ENCODE measurements at regions not wholly inside any gene's neighbourhood (a gene's known extent, or its start where the extent isn't known, plus 50 kb on each side); places are given as distances from the start of the nearest gene placed in this dataset.

GRCh38 chr1:218659911-218660677 lies 315.0 kb downstream of the TGFB2 start:
- no peak for DNase-seq (ENCODE audit: low spot score)
- Histone ChIP-seq H3K4me1 (replicated peaks) (no peaks in the 10 kb centered on the region), H3K27me3 (replicated peaks; ENCODE audit: insufficient read depth) (no peaks in the 10 kb centered on the region), H3K4me3 (no peak overlapping the region), H3K36me3 (no peaks in the 10 kb centered on the region), H3K27ac (no peak overlapping the region), H3K9me3 (no peaks in the 10 kb centered on the region)
- WGBS = 65% methylated on average over 2 of the region's 2 CpGs
- TF ChIP-seq POLR2AphosphoS5 (IDR thresholded peaks at IDR 0.05) (no peak), POLR2A (IDR thresholded peaks at IDR 0.05) (no peak)
- TF ChIP-seq, protein P1, sequence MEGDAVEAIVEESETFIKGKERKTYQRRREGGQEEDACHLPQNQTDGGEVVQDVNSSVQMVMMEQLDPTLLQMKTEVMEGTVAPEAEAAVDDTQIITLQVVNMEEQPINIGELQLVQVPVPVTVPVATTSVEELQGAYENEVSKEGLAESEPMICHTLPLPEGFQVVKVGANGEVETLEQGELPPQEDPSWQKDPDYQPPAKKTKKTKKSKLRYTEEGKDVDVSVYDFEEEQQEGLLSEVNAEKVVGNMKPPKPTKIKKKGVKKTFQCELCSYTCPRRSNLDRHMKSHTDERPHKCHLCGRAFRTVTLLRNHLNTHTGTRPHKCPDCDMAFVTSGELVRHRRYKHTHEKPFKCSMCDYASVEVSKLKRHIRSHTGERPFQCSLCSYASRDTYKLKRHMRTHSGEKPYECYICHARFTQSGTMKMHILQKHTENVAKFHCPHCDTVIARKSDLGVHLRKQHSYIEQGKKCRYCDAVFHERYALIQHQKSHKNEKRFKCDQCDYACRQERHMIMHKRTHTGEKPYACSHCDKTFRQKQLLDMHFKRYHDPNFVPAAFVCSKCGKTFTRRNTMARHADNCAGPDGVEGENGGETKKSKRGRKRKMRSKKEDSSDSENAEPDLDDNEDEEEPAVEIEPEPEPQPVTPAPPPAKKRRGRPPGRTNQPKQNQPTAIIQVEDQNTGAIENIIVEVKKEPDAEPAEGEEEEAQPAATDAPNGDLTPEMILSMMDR (IDR thresholded peaks at IDR 0.05) = no peak
- intact Hi-C loops (cut with DNase I) = loop anchor here (10.0 kb wide), 1 partner anchor 745 kb away; no protein-coding TSS in a partner anchor

- WGBS = 74% methylated on average over 1 of the region's 1 CpG
- Histone ChIP-seq H3K9me3 (no peaks in the 10 kb centered on the region), H3K27me3 (replicated peaks; ENCODE audit: insufficient read depth) (no peaks in the 10 kb centered on the region), H3K27ac (no peak overlapping the region), H3K4me3 (no peak overlapping the region), H3K4me1 (replicated peaks) (no peaks in the 10 kb centered on the region), H3K36me3 (no peaks in the 10 kb centered on the region)
- intact Hi-C loops (cut with DNase I) = loop anchor here (10.0 kb wide), 1 partner anchor 744 kb away; no protein-coding TSS in a partner anchor
- DNase-seq (ENCODE audit: low spot score) = no peak
- TF ChIP-seq POLR2A (IDR thresholded peaks at IDR 0.05) (no peak), POLR2AphosphoS5 (IDR thresholded peaks at IDR 0.05) (no peak)
- TF ChIP-seq, protein P1 (IDR thresholded peaks at IDR 0.05) = no peak
Measured at GRCh38 chr1:218660678-218661053, 315.5 kb downstream of the TGFB2 start.

DNA sequence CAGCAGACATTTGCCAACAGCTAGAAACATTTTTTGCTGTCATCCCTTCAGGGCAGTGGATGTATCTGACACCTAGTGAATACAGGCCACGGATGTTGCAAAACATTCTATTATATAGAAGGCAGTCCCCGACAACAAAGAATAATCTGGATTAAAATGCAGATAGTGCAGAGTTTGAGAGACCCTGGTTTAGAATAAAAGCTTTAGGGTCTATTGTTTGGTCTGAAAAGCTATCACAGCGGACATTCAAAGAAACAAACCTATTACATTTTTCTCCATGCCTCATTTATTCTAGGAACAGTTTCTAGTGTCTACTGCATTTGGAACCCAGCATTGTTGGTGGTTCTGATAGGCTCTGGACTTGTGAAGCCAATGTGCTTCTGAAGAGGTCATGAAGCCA lies 316.3 kb downstream of the TGFB2 start:
- no peaks in the 10 kb centered on the region for H3K9me3 ChIP-seq
- TF ChIP-seq POLR2AphosphoS5 (IDR thresholded peaks at IDR 0.05) (no peak), POLR2A (IDR thresholded peaks at IDR 0.05) (no peak)
- TF ChIP-seq, protein P1 (IDR thresholded peaks at IDR 0.05) = no peak
- no peak overlapping the region for H3K27ac ChIP-seq
- no peaks in the 10 kb centered on the region for H3K4me1 ChIP-seq (replicated peaks)
- intact Hi-C loops (cut with DNase I) = loop anchor here (10.0 kb wide), 1 partner anchor 743 kb away; no protein-coding TSS in a partner anchor
- no peaks in the 10 kb centered on the region for H3K36me3 ChIP-seq
- no peak overlapping the region for H3K4me3 ChIP-seq
- DNase-seq (ENCODE audit: low spot score) = no peak
- no peaks in the 10 kb centered on the region for H3K27me3 ChIP-seq (replicated peaks; ENCODE audit: insufficient read depth)
- WGBS = 90% methylated on average over 3 of the region's 3 CpGs

DNA sequence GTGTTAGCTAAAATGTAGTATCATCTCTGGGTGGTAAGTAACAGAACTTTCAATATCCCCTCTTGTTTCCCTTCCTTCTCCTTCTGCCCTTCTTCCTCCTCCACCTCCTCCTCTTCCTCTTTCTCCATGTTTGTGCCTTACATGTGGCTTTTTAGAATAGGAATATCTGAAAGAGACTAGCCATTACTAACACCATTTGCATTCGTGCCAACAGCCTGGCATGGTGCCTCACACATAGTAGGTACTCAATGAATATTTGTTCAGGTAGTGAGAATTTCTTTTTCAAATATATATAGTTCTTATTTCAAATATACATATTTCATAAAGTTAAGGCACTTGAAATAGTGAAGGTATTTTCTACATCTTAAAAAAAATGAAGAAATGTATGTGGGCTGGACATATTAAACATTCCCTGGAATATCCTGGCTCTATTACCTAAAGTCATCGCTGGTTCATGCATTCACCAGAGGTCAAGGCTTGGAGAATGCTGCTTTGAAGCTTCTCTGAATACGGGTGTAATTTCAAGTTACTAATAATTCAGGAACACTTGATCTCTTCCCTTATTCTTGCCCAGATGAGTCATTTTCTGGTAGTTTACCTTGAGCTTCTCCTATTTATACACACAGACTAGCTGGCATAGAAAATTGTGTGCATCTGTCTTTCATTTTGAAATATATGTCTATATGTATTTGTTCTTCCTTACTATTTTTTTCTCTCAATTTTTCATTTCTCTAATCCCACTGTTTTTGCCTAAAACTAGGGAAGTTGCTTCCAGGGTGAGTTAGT lies 319.4 kb downstream of the TGFB2 start:
- Histone ChIP-seq H3K4me3 (no peak overlapping the region), H3K27ac (peak overlapping the region in 1 of 2 donors; percentile 2)
- intact Hi-C loops (cut with DNase I) = loop anchor here (10.0 kb wide), 1 partner anchor 740 kb away; no protein-coding TSS in a partner anchor

More for the DNA sequence above, 319.4 kb downstream of the TGFB2 start:
- H3K36me3 ChIP-seq = no peaks in the 10 kb centered on the region
- 72% methylated on average over 3 of the region's 3 CpGs for WGBS
- no peaks in the 10 kb centered on the region for H3K9me3 ChIP-seq
- no peak for DNase-seq (ENCODE audit: low spot score)
- TF ChIP-seq POLR2A (IDR thresholded peaks at IDR 0.05) = no peak
- no peak for TF ChIP-seq POLR2AphosphoS5 (IDR thresholded peaks at IDR 0.05)
- TF ChIP-seq, protein P1 (IDR thresholded peaks at IDR 0.05) = no peak
- H3K27me3 ChIP-seq (replicated peaks; ENCODE audit: insufficient read depth) = no peaks in the 10 kb centered on the region
- H3K4me1 ChIP-seq (replicated peaks) = no peaks in the 10 kb centered on the region
